GM20000 (cell line): ENCODE measurements at regions not wholly inside any gene's neighbourhood (a gene's known extent, or its start where the extent isn't known, plus 50 kb on each side); places are given as distances from the start of the nearest gene placed in this dataset.

Source experiments
- DNase-seq: peaks from one replicate; pipeline ENCODE4 v3.0.0; 2012; ENCODE audit warnings: low spot score
- TF ChIP-seq, protein P1 (sequence below): IDR thresholded peaks from 2 replicates; pipeline ENCODE4 v1.5.1; 2012; ENCODE audit warnings: mild to moderate bottlenecking, control low read depth; ENCODE audit errors: extremely low read depth, missing control alignments

- DNase-seq: no peak
- TF ChIP-seq, protein P1, sequence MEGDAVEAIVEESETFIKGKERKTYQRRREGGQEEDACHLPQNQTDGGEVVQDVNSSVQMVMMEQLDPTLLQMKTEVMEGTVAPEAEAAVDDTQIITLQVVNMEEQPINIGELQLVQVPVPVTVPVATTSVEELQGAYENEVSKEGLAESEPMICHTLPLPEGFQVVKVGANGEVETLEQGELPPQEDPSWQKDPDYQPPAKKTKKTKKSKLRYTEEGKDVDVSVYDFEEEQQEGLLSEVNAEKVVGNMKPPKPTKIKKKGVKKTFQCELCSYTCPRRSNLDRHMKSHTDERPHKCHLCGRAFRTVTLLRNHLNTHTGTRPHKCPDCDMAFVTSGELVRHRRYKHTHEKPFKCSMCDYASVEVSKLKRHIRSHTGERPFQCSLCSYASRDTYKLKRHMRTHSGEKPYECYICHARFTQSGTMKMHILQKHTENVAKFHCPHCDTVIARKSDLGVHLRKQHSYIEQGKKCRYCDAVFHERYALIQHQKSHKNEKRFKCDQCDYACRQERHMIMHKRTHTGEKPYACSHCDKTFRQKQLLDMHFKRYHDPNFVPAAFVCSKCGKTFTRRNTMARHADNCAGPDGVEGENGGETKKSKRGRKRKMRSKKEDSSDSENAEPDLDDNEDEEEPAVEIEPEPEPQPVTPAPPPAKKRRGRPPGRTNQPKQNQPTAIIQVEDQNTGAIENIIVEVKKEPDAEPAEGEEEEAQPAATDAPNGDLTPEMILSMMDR: no peak
These were observed 1851.7 kb upstream of the IGFBP7 start for GRCh38 chr4:58961925-58962324.

GRCh38 chr4:58962424-58962823, 1852.2 kb upstream of the IGFBP7 start:
- DNase-seq: peak; percentile 1
- TF ChIP-seq, protein P1: no peak

- DNase-seq: no peak
- TF ChIP-seq, protein P1: no peak
These were observed 1871.6 kb upstream of the IGFBP7 start for GRCh38 chr4:58981828-58982227.

DNA sequence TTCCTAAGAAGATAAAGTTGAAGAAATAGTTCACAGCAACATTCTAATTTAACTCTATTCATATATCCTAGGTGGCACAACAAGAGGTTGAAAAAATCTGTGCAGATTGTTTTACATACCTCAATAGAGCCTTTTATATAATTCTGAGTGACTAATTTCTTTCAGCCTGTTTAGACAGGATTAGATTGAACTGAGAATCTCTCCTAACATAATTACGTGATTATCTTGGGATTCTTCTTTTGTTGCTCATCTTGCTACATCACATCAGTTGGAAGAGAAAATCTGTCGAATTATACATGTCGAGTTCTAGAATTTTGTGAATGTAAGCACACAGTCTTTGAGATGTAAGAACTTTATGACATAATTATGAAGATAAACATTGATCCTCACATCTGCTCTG, 1873.7 kb upstream of the IGFBP7 start:
- no peak for DNase-seq
- TF ChIP-seq, protein P1: no peak

GRCh38 chr4:59002148-59002547, 1892.0 kb upstream of the IGFBP7 start:
- TF ChIP-seq, protein P1: no peak
- DNase-seq: no peak

- TF ChIP-seq, protein P1: no peak
- no peak for DNase-seq
These were observed 1914.1 kb upstream of the IGFBP7 start for GRCh38 chr4:59024257-59024656.

- no peak for DNase-seq
- TF ChIP-seq, protein P1: no peak
These were observed 1927.6 kb upstream of the IGFBP7 start for GRCh38 chr4:59037812-59038211.

DNA sequence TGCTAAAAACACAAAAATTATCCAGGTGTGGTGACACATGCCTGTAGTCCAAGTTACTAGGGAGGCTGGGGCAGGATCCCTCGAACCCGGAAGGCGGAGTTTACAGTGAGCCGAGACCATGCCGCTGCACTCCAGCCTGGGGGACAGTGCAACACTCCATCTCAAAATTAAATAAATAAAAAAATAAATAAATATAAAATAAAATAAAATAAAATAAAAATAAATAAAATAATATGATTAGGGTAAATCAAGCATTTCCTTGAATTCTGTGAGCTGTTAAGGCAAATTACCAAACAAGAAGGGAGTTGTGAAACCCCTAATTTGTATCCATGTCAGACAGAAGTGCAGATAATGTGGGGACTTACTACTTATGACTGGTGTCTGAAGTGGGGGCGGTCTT, 1928.9 kb upstream of the IGFBP7 start:
- TF ChIP-seq, protein P1: no peak
- DNase-seq: no peak
